ENCODE measurements at regions not wholly inside any gene's neighbourhood (a gene's known extent, or its start where the extent isn't known, plus 50 kb on each side); places are given as distances from the start of the nearest gene placed in this dataset.

- DNase-seq, result no peak
Measured at GRCh38 chrX:40449396-40449795, 131.4 kb upstream of the ATP6AP2 start.

GRCh38 chrX:40448793-40449192, 132.0 kb upstream of the ATP6AP2 start:
- no peak for DNase-seq

GRCh38 chrX:40446921-40447320, 133.8 kb upstream of the ATP6AP2 start:
- no peak for DNase-seq

- no peak for DNase-seq
Measured at GRCh38 chrX:40445691-40446090, 135.1 kb upstream of the ATP6AP2 start.

- no peak for DNase-seq
Measured at GRCh38 chrX:40444798-40445496, 135.8 kb upstream of the ATP6AP2 start.

GRCh38 chrX:40444133-40444532, 136.6 kb upstream of the ATP6AP2 start:
- DNase-seq, result no peak

GRCh38 chrX:40440866-40441265, 139.9 kb upstream of the ATP6AP2 start:
- DNase-seq, result no peak

- no peak for DNase-seq
Measured at GRCh38 chrX:40439625-40440532, 140.9 kb upstream of the ATP6AP2 start.

- no peak for DNase-seq
Measured at GRCh38 chrX:40437348-40437747, 143.4 kb upstream of the ATP6AP2 start.

GRCh38 chrX:40434947-40435346, 145.8 kb upstream of the ATP6AP2 start:
- DNase-seq, result no peak

GRCh38 chrX:40434443-40434842, 146.3 kb upstream of the ATP6AP2 start:
- DNase-seq, result no peak

- no peak for DNase-seq
Measured at GRCh38 chrX:40433160-40433559, 147.6 kb upstream of the ATP6AP2 start.

GRCh38 chrX:40424259-40424658, 156.5 kb upstream of the ATP6AP2 start:
- no peak for DNase-seq

- no peak for DNase-seq
Measured at GRCh38 chrX:40423299-40423698, 157.5 kb upstream of the ATP6AP2 start.

- no peak for DNase-seq
Measured at GRCh38 chrX:40422021-40422420, 158.7 kb upstream of the ATP6AP2 start.

- DNase-seq, result no peak
Measured at GRCh38 chrX:40420899-40421729, 159.7 kb upstream of the ATP6AP2 start.

- no peak for DNase-seq
Measured at GRCh38 chrX:40418813-40419195, 162.0 kb upstream of the ATP6AP2 start.

- no peak for DNase-seq
Measured at GRCh38 chrX:40418146-40418812, 162.5 kb upstream of the ATP6AP2 start.

GRCh38 chrX:40415675-40416074, 165.1 kb upstream of the ATP6AP2 start:
- DNase-seq, result no peak

- no peak for DNase-seq
Measured at GRCh38 chrX:40414335-40414734, 166.4 kb upstream of the ATP6AP2 start.

GRCh38 chrX:40411340-40412111, 169.2 kb upstream of the ATP6AP2 start:
- no peak for DNase-seq

GRCh38 chrX:40410859-40411258, 169.9 kb upstream of the ATP6AP2 start:
- no peak for DNase-seq

All from activated CD4-positive, alpha-beta T cell treated with anti-CD3 and anti-CD28 coated beads, Interleukin-2, amount 50 U/mL, for 4 hours (primary cell).